ENCODE measurements at regions not wholly inside any gene's neighbourhood (a gene's known extent, or its start where the extent isn't known, plus 50 kb on each side); places are given as distances from the start of the nearest gene placed in this dataset.

- TF ChIP-seq, protein P1, sequence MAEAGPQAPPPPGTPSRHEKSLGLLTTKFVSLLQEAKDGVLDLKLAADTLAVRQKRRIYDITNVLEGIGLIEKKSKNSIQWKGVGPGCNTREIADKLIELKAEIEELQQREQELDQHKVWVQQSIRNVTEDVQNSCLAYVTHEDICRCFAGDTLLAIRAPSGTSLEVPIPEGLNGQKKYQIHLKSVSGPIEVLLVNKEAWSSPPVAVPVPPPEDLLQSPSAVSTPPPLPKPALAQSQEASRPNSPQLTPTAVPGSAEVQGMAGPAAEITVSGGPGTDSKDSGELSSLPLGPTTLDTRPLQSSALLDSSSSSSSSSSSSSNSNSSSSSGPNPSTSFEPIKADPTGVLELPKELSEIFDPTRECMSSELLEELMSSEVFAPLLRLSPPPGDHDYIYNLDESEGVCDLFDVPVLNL (CRISPR knock-in tag; IDR thresholded peaks at IDR 0.05; ENCODE audit: borderline replicate concordance, low read depth), result no peak
- no peak for TF ChIP-seq FOXJ3 (CRISPR knock-in tag; IDR thresholded peaks at IDR 0.05; ENCODE audit: borderline replicate concordance)
- no peak for TF ChIP-seq CTCF (IDR thresholded peaks at IDR 0.05)
- TF ChIP-seq CREB1 (CRISPR knock-in tag; IDR thresholded peaks at IDR 0.05), result no peak
- no peak for TF ChIP-seq MAX (CRISPR knock-in tag; IDR thresholded peaks at IDR 0.05)
- TF ChIP-seq, protein P2, sequence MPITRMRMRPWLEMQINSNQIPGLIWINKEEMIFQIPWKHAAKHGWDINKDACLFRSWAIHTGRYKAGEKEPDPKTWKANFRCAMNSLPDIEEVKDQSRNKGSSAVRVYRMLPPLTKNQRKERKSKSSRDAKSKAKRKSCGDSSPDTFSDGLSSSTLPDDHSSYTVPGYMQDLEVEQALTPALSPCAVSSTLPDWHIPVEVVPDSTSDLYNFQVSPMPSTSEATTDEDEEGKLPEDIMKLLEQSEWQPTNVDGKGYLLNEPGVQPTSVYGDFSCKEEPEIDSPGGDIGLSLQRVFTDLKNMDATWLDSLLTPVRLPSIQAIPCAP (CRISPR knock-in tag; IDR thresholded peaks at IDR 0.05), result no peak
Observed at GRCh38 chr3:152192936-152193672, 75.6 kb upstream of the MBNL1 start.
